ENCODE measurements at regions not wholly inside any gene's neighbourhood (a gene's known extent, or its start where the extent isn't known, plus 50 kb on each side); places are given as distances from the start of the nearest gene placed in this dataset.

GRCh38 chr2:83238111-83238510, 1221.0 kb downstream of the SUCLG1 start:
- no peak for DNase-seq (ENCODE audit: low read depth, low spot score)
- in situ Hi-C loops (cut with HindIII; ENCODE audit: low sequenced_read_pairs) = no loop called here
- no peak for TF ChIP-seq CTCF (IDR thresholded peaks at IDR 0.05; ENCODE audit: low read depth, low read length)

GRCh38 chr2:83234246-83234645, 1224.8 kb downstream of the SUCLG1 start:
- in situ Hi-C loops (cut with HindIII; ENCODE audit: low sequenced_read_pairs) = no loop called here
- DNase-seq (ENCODE audit: low read depth, low spot score) = no peak
- TF ChIP-seq CTCF (IDR thresholded peaks at IDR 0.05; ENCODE audit: low read depth, low read length) = no peak
- H3K4me3 ChIP-seq (ENCODE audit: low read depth, low read length) = no peak overlapping the region

More at GRCh38 chr2:83238111-83238510, 1221.0 kb downstream of the SUCLG1 start:
- H3K4me3 ChIP-seq (ENCODE audit: low read depth, low read length) = no peak overlapping the region

- TF ChIP-seq CTCF (IDR thresholded peaks at IDR 0.05; ENCODE audit: low read depth, low read length) = no peak
- in situ Hi-C loops (cut with HindIII; ENCODE audit: low sequenced_read_pairs) = no loop called here
- no peak overlapping the region for H3K4me3 ChIP-seq (ENCODE audit: low read depth, low read length)
- DNase-seq (ENCODE audit: low read depth, low spot score) = no peak
These were observed 1225.3 kb downstream of the SUCLG1 start for GRCh38 chr2:83233781-83234180.

GRCh38 chr2:83233326-83233725, 1225.8 kb downstream of the SUCLG1 start:
- TF ChIP-seq CTCF (IDR thresholded peaks at IDR 0.05; ENCODE audit: low read depth, low read length) = no peak
- DNase-seq (ENCODE audit: low read depth, low spot score) = no peak
- in situ Hi-C loops (cut with HindIII; ENCODE audit: low sequenced_read_pairs) = no loop called here
- no peak overlapping the region for H3K4me3 ChIP-seq (ENCODE audit: low read depth, low read length)

GRCh38 chr2:83229443-83229842, 1229.6 kb downstream of the SUCLG1 start:
- in situ Hi-C loops (cut with HindIII; ENCODE audit: low sequenced_read_pairs) = no loop called here

GRCh38 chr2:83224591-83225200, 1234.4 kb downstream of the SUCLG1 start:
- in situ Hi-C loops (cut with HindIII; ENCODE audit: low sequenced_read_pairs) = no loop called here
- H3K4me3 ChIP-seq (ENCODE audit: low read depth, low read length) = no peak overlapping the region
- no peak for DNase-seq (ENCODE audit: low read depth, low spot score)
- no peak for TF ChIP-seq CTCF (IDR thresholded peaks at IDR 0.05; ENCODE audit: low read depth, low read length)

More at GRCh38 chr2:83229443-83229842, 1229.6 kb downstream of the SUCLG1 start:
- no peak for DNase-seq (ENCODE audit: low read depth, low spot score)
- no peak for TF ChIP-seq CTCF (IDR thresholded peaks at IDR 0.05; ENCODE audit: low read depth, low read length)
- H3K4me3 ChIP-seq (ENCODE audit: low read depth, low read length) = no peak overlapping the region

All from astrocyte of the spinal cord (primary cell).